ENCODE measurements at regions not wholly inside any gene's neighbourhood (a gene's known extent, or its start where the extent isn't known, plus 50 kb on each side); places are given as distances from the start of the nearest gene placed in this dataset.
"Not testable (repeated sequence)": the region's sequence is repeated elsewhere in the genome, so short reads cannot be mapped to it uniquely, and the experiment has no call there.

DNA sequence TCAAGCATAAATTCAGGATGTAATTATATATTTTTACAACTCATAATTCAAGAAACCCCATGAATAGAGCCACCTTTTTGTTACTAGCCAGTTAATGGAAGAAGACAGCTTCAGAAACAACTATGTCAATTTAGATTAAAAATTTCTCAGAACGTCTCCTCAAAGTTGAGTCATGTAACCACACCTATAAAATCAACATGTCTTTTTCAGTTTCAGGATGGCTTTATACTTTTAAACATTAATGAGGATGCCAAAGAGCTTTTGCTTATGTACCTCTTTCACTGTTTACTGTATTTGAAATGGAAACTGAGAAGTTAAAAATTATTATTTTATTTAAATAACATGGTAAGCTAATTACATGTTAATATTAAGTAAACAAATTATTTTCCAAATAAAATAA lies 280.1 kb downstream of the PTH2R start:
- no peak for DNase-seq

GRCh38 chr2:208687720-208688119 lies 281.1 kb downstream of the PTH2R start:
- not testable (repeated sequence) for DNase-seq

DNA sequence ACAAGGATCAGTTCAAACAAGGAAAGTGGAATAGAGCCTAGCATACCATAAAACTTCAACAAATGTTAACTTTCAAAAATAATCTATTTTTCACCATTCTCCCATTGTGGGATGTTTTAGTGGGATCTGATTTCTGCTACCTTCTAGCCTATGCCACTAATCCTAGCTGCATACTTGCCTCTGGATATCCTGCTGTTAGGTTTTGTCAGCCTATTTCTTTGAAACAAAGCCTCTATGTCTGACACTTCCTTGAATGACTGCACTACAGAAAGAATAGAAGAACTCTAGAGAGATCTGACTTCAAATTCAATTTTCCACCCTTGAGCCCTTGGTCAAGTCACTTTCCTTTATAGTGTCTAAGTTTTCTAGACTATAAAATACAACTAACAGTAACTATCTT lies 291.5 kb downstream of the PTH2R start:
- DNase-seq, result no peak

GRCh38 chr2:208708486-208708885 lies 301.9 kb downstream of the PTH2R start:
- DNase-seq, result no peak

DNA sequence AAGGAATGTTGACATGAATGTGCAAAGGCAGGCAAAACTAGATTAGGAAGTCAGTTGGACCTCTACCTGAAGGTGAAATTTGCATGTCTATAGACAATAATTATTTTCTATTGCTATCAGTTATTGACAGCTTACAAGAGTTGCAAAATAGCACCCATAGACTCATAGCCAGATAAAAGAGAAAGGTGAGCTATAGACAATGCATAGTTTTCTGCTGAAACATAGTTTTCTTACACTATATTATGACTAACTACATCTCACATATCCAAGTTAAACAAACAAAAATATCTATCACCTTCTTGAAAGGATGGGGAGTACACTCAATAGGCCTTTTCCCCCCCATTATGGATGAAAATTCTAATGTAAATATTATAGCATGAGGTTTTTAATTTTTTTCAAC lies 305.0 kb downstream of the PTH2R start:
- DNase-seq, result no peak

- no peak for DNase-seq
Observed at GRCh38 chr2:208713066-208713745, 306.6 kb downstream of the PTH2R start.

DNA sequence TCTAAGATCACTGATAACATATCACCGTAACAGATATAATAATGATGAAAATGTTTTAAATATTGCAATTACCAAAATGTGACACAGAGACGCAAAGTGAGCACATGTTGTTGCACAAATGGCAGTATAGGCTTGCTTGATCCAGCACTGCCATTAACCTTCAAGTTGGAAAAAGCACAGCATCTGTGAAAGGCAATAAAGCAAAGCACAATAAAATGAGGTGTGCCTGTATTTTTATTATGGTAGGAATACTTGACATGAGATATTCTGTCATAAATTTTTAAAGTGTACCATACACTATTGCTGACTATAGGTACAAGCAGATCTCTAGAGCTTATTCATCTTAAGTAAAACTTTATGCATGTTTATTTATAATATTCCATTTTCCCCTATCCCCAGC lies 312.2 kb downstream of the PTH2R start:
- DNase-seq, result no peak

DNA sequence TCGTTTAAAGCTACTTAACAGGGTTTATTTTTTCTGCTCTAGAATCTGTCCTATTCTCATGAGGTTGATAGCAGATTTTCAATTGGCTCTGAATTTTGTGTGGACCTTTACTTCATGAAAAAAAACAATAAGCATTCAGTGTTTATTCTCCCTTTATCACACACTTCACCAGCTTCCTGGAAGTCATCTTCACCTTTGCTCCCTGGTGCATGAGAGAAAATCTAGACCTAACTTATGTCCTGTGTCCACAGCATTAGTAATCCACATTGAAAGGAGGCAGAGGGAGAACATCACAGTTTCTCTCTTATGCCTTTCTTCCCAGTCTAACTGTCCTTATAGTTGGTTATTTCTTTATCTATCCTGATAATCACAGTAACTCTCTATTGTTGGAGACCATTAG lies 316.1 kb downstream of the PTH2R start:
- DNase-seq, result no peak

- DNase-seq, result no peak
Observed at GRCh38 chr2:208725280-208725679, 318.7 kb downstream of the PTH2R start.

DNA sequence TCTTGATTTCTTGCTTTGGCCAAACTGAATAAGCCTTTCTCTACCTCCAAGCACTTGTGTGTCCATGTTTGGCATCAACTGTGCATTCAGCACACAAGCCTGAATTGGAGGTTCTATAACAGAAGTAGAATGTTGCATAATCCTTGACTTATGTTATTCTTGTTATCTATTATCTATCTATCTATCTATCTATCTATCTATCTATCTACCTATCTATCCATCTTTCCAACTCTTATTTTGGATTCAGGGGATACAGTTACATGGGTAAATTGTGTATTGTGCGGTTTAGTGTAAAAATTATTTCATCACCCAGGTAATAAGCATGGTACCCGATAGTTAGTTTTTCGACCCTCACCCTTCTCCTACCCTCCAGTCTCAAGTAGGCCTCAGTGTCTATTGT lies 319.6 kb downstream of the PTH2R start:
- DNase-seq, result no peak

DNA sequence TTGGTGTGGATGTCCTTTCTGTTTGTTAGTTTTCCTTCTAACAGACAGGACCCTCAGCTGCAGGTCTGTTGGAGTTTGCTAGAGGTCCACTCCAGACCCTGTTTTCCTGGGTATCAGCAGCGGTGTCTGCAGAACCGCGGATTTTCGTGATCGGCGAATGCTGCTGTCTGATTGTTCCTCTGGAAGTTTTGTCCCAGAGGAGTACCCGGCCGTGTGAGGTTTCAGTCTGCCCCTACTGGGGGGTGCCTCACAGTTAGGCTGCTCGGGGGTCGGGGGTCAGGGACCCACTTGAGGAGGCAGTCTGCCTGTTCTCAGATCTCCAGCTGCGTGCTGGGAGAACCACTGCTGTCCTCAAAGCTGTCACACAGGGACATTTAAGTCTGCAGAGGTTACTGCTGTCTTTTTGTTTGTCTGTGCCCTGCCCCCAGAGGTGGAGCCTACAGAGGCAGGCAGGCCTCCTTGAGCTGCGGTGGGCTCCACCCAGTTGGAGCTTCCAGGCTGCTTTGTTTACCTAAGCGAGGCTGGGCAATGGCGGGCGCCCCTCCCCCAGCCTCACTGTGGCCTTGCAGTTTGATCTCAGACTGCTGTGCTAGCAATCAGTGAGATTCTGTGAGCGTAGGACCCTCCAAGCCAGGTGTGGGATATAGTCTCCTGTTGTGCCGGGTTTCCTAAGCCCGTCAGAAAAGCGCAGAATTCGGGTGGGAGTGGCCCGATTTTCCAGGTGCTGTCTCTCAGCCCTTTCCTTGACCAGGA lies 345.2 kb downstream of the PTH2R start:
- not testable (repeated sequence) for DNase-seq

- no peak for DNase-seq
Observed at GRCh38 chr2:208757364-208757763, 350.8 kb downstream of the PTH2R start.

DNA sequence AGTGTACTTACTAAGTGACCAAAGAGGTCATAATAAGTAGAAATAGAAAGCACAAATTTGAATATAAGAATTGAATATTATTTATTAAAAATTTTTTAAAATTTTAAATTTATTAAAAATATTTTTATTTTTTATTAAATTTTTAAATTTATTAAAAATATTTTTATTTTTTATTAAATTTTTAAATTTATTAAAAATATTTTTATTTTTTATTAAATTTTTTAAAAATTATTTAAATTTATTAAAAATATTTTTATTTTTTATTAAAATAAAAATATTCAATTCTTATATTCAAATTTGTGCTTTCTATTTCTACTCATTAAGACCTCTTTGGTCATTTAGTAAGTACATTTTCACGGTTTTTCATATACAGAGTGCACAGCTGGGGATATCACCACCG lies 366.5 kb downstream of the PTH2R start:
- DNase-seq, result not testable (repeated sequence)

DNA sequence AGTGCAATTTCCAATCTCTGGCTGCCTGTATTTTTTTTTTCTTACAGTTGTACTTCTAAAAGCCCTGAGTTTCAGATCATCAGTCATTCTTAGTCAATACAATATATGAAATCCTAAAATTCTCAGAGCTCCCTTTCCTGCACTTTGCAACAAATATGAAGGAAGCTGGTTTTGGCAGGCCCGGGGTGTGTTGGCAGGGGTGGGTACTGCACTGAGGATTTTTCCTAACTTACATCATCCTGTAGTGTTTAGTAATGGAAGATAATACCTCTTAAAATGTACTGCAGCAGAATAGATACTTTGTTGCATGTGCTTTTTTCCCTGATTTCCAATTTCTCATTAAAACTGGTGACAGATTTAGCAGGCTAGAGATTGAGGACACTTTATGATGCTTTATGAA lies 374.6 kb downstream of the PTH2R start:
- no peak for DNase-seq

- DNase-seq, result no peak
Observed at GRCh38 chr2:208782097-208782496, 375.5 kb downstream of the PTH2R start.

GRCh38 chr2:208783184-208783583 lies 376.6 kb downstream of the PTH2R start:
- DNase-seq, result no peak

- DNase-seq, result not testable (repeated sequence)
Observed at GRCh38 chr2:208784774-208785173, 378.2 kb downstream of the PTH2R start.

DNA sequence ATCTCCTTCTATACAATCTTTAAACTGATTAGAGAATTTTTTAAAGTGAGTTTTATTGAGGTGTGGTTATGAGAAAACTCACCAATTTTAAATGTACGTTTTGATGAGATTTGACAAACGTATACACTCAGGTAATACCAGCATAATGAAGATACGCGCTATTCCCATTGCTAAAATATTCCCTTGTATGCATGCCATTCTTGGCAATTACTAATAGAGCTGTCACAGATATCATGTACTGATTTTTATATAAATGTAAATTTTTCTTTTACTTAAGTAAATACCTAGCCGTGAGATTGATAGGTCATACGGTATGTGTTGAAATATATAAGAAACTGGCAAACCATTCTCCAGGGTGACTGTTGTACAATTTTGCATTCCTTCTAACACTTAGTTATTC lies 384.7 kb downstream of the PTH2R start:
- DNase-seq, result no peak

DNA sequence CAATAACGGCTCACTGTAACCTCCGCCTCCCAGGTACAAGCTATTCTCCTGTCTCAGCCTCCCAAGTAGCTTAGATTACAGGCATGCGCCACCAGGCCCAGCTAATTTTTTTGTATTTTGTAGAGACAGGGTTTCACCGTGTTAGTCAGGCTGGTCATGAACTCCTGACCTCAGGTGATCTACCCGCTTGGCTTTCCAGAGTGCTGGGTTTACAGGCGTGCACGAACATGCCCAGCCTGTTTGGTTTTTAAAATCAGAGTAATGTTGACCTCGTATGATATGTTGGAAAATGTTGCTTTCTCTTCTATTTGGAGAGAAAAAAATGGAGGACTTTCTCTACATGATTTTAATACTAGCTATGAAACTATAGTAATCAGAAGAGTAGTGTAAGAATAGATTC lies 386.2 kb downstream of the PTH2R start:
- no peak for DNase-seq

- no peak for DNase-seq
Observed at GRCh38 chr2:208793434-208793833, 386.8 kb downstream of the PTH2R start.

- no peak for DNase-seq
Observed at GRCh38 chr2:208794288-208794975, 387.8 kb downstream of the PTH2R start.

DNA sequence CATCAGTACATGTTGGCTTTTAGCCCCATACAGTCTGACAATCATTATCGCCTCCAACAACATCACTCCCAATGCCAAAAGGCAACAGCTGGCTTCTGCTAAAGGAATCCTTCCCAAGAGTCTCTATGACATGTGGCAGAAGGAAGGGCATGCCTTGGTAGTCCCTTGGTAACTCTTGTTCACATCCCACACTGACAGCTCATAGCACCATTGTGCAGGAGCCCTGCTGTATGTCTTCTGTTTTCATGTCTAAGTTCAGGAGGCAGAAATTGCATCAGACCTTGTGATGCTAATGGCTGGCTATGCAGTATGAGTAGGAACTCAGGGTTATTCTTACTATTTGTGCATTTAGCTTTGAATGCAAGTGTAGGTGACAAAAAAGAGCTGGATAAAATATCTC lies 392.1 kb downstream of the PTH2R start:
- DNase-seq, result no peak

GRCh38 chr2:208799397-208799796 lies 392.8 kb downstream of the PTH2R start:
- no peak for DNase-seq

- DNase-seq, result not testable (repeated sequence)
Observed at GRCh38 chr2:208800887-208801286, 394.3 kb downstream of the PTH2R start.
